ENCODE measurements at regions not wholly inside any gene's neighbourhood (a gene's known extent, or its start where the extent isn't known, plus 50 kb on each side); places are given as distances from the start of the nearest gene placed in this dataset.

- Histone ChIP-seq H3K9ac (ENCODE audit: low read length) (no peak overlapping the region), H2AFZ (ENCODE audit: low read length) (no peak overlapping the region)
These were observed 1028.4 kb upstream of the PIK3C3 start for GRCh38 chr18:40926679-40927078.

GRCh38 chr18:40925071-40925541 is 1029.9 kb upstream of the PIK3C3 start:
- Histone ChIP-seq H3K4me2 (ENCODE audit: low read length) (no peak overlapping the region), H3K36me3 (ENCODE audit: insufficient read depth, low read length) (no peaks in the 10 kb centered on the region), H3K9me2 (ENCODE audit: low read depth, low read length) (no peaks in the 10 kb centered on the region), H2AFZ (ENCODE audit: low read length) (no peak overlapping the region), H3K4me3 (ENCODE audit: low read depth, low read length, poor library complexity, severe bottlenecking) (no peak overlapping the region), H3F3A (ENCODE audit: insufficient read depth, low read length) (no peaks in the 10 kb centered on the region), H3K9me3 (ENCODE audit: low read length) (no peaks in the 10 kb centered on the region), H3K27me3 (ENCODE audit: insufficient read depth, low read length) (no peaks in the 10 kb centered on the region), H3K79me2 (ENCODE audit: insufficient read depth, low read length) (no peaks in the 10 kb centered on the region), H3K4me1 (ENCODE audit: insufficient read depth, low read length, severe bottlenecking) (no peaks in the 10 kb centered on the region), H3K27ac (ENCODE audit: low read depth, low read length, poor library complexity, severe bottlenecking) (no peak overlapping the region), H4K20me1 (ENCODE audit: insufficient read depth, low read length) (no peaks in the 10 kb centered on the region), H3K9ac (ENCODE audit: low read length) (no peak overlapping the region)
- TF ChIP-seq CTCF (IDR thresholded peaks at IDR 0.05; ENCODE audit: low read length) (no peak), EZH2 (IDR thresholded peaks at IDR 0.05; ENCODE audit: borderline replicate concordance, low read length) (no peak)

More at GRCh38 chr18:40926679-40927078, 1028.4 kb upstream of the PIK3C3 start:
- H3K27ac ChIP-seq (ENCODE audit: low read depth, low read length, poor library complexity, severe bottlenecking): no peak overlapping the region
- H3K79me2 ChIP-seq (ENCODE audit: insufficient read depth, low read length): no peaks in the 10 kb centered on the region
- no peak overlapping the region for H3K4me2 ChIP-seq (ENCODE audit: low read length)
- H3K9me3 ChIP-seq (ENCODE audit: low read length): no peaks in the 10 kb centered on the region
- no peaks in the 10 kb centered on the region for H3K27me3 ChIP-seq (ENCODE audit: insufficient read depth, low read length)
- H3K4me3 ChIP-seq (ENCODE audit: low read depth, low read length, poor library complexity, severe bottlenecking): no peak overlapping the region
- no peak for TF ChIP-seq CTCF (IDR thresholded peaks at IDR 0.05; ENCODE audit: low read length)
- TF ChIP-seq EZH2 (IDR thresholded peaks at IDR 0.05; ENCODE audit: borderline replicate concordance, low read length): no peak
- no peaks in the 10 kb centered on the region for H3K4me1 ChIP-seq (ENCODE audit: insufficient read depth, low read length, severe bottlenecking)
- H3K36me3 ChIP-seq (ENCODE audit: insufficient read depth, low read length): no peaks in the 10 kb centered on the region
- no peaks in the 10 kb centered on the region for H4K20me1 ChIP-seq (ENCODE audit: insufficient read depth, low read length)
- no peaks in the 10 kb centered on the region for H3F3A ChIP-seq (ENCODE audit: insufficient read depth, low read length)
- no peaks in the 10 kb centered on the region for H3K9me2 ChIP-seq (ENCODE audit: low read depth, low read length)

GRCh38 chr18:40921845-40922629 is 1033.0 kb upstream of the PIK3C3 start:
- H3K9ac ChIP-seq (ENCODE audit: low read length): no peak overlapping the region
- H4K20me1 ChIP-seq (ENCODE audit: insufficient read depth, low read length): no peaks in the 10 kb centered on the region
- no peak overlapping the region for H3K4me2 ChIP-seq (ENCODE audit: low read length)
- no peaks in the 10 kb centered on the region for H3F3A ChIP-seq (ENCODE audit: insufficient read depth, low read length)
- TF ChIP-seq EZH2 (IDR thresholded peaks at IDR 0.05; ENCODE audit: borderline replicate concordance, low read length) (no peak), CTCF (IDR thresholded peaks at IDR 0.05; ENCODE audit: low read length) (no peak)
- no peak overlapping the region for H3K4me3 ChIP-seq (ENCODE audit: low read depth, low read length, poor library complexity, severe bottlenecking)
- no peaks in the 10 kb centered on the region for H3K36me3 ChIP-seq (ENCODE audit: insufficient read depth, low read length)
- H3K9me3 ChIP-seq (ENCODE audit: low read length): no peaks in the 10 kb centered on the region
- no peaks in the 10 kb centered on the region for H3K79me2 ChIP-seq (ENCODE audit: insufficient read depth, low read length)
- no peaks in the 10 kb centered on the region for H3K27me3 ChIP-seq (ENCODE audit: insufficient read depth, low read length)
- no peaks in the 10 kb centered on the region for H3K4me1 ChIP-seq (ENCODE audit: insufficient read depth, low read length, severe bottlenecking)
- H3K27ac ChIP-seq (ENCODE audit: low read depth, low read length, poor library complexity, severe bottlenecking): no peak overlapping the region
- H2AFZ ChIP-seq (ENCODE audit: low read length): no peak overlapping the region
- no peaks in the 10 kb centered on the region for H3K9me2 ChIP-seq (ENCODE audit: low read depth, low read length)
